ENCODE measurements at regions not wholly inside any gene's neighbourhood (a gene's known extent, or its start where the extent isn't known, plus 50 kb on each side); places are given as distances from the start of the nearest gene placed in this dataset.

- TF ChIP-seq CTCF (IDR thresholded peaks at IDR 0.05; ENCODE audit: poor library complexity): no peak
- no peak for TF ChIP-seq EZH2phosphoT487 (IDR thresholded peaks at IDR 0.05; ENCODE audit: low read depth, severe bottlenecking, unreplicated experiment)
Measured at GRCh38 chr21:38965241-38965640, 159.5 kb downstream of the ETS2 start.
